Astrocyte of the cerebellum (primary cell): ENCODE measurements at regions not wholly inside any gene's neighbourhood (a gene's known extent, or its start where the extent isn't known, plus 50 kb on each side); places are given as distances from the start of the nearest gene placed in this dataset.

Source experiments
- DNase-seq: peaks from one replicate; pipeline ENCODE4 v3.0.0-alpha.2; 2011; ENCODE audit warnings: low read depth
- H3K4me3 ChIP-seq: 2 replicates; pipeline ENCODE4 v1.5.1; 2011; ENCODE audit warnings: mild to moderate bottlenecking, low read depth, low read length, moderate library complexity
- in situ Hi-C: cut with HindIII; loops from 2 replicates; pipeline ENCODE4 v1.10.0; 2017; ENCODE audit warnings: low sequenced_read_pairs
- TF ChIP-seq, protein P1 (sequence below): IDR thresholded peaks from 2 replicates; pipeline ENCODE4 v1.5.1; 2012; ENCODE audit warnings: low read length, low read depth, moderate library complexity, mild to moderate bottlenecking; ENCODE audit errors: missing control alignments

DNA sequence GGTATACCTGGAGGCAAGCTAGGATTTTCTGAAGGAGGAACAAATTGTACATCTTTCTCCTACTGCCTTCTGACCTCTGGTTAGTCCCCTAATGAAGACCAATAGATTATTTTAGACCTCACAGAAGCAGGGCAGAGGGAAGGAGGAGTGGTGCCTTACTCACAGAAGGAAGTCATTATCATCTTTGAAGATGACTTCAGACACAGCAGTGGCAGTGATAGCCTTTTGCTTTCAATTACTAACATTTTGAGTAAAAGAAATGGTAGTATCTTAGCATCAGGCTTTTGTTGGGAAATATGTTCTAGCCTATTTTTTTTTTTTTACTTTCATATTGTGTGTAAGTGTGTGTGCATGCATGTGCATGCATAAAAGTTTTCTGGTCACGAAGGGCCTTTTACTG, 164.2 kb upstream of the PLN start:
- in situ Hi-C loops, result no loop called here

DNA sequence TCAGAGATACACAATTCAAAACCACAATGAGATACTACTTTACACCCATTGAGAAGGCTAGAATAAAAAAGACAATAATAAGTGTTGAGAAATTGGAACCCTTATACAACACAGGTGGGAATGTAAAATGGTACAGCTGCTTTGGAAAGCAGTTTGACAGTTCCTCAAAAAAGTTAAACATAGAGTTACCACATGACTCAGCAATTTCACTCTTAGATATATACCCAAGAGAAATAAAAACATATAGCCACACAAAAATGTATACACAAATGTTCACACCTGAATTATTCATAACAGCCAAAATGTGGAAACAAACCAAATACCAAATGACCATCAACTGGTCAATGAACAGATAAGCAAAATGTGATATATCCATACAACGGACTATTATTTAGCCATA, 161.1 kb upstream of the PLN start:
- in situ Hi-C loops, result no loop called here
- H3K4me3 ChIP-seq, result no peak overlapping the region
- TF ChIP-seq, protein P1, sequence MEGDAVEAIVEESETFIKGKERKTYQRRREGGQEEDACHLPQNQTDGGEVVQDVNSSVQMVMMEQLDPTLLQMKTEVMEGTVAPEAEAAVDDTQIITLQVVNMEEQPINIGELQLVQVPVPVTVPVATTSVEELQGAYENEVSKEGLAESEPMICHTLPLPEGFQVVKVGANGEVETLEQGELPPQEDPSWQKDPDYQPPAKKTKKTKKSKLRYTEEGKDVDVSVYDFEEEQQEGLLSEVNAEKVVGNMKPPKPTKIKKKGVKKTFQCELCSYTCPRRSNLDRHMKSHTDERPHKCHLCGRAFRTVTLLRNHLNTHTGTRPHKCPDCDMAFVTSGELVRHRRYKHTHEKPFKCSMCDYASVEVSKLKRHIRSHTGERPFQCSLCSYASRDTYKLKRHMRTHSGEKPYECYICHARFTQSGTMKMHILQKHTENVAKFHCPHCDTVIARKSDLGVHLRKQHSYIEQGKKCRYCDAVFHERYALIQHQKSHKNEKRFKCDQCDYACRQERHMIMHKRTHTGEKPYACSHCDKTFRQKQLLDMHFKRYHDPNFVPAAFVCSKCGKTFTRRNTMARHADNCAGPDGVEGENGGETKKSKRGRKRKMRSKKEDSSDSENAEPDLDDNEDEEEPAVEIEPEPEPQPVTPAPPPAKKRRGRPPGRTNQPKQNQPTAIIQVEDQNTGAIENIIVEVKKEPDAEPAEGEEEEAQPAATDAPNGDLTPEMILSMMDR, result no peak
- DNase-seq, result no peak

More for the DNA sequence above, 164.2 kb upstream of the PLN start:
- TF ChIP-seq, protein P1, result no peak
- DNase-seq, result no peak
- no peak overlapping the region for H3K4me3 ChIP-seq

- DNase-seq, result peak; percentile 80
- no peak overlapping the region for H3K4me3 ChIP-seq
- TF ChIP-seq, protein P1, result no peak
- in situ Hi-C loops, result no loop called here
Measured at GRCh38 chr6:118387921-118388701, 160.0 kb upstream of the PLN start.

- no peak overlapping the region for H3K4me3 ChIP-seq
- TF ChIP-seq, protein P1, result no peak
- DNase-seq, result no peak
- in situ Hi-C loops, result no loop called here
Measured at GRCh38 chr6:118391086-118391485, 157.0 kb upstream of the PLN start.

DNA sequence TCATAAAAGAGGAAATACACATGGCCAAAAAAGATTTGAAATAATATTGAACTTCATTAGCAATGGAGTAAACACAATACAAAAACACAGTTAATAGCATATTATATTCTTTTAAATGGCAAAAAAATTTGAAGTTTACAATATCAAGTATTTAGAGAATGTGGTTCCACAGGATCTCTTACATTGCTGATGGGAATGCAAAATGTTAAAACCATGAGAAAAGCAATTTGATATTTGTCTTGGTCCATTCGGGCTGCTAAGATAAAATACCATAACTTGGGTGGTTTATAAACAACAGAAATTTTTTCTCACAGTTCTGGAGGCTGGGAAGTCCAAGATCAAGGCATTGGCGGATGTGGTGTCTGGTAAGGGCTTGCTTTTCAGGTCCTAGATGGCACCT, 154.0 kb upstream of the PLN start:
- TF ChIP-seq, protein P1, result no peak
- in situ Hi-C loops, result no loop called here
- no peak overlapping the region for H3K4me3 ChIP-seq
- no peak for DNase-seq

GRCh38 chr6:118396969-118397368, 151.1 kb upstream of the PLN start:
- TF ChIP-seq, protein P1, result no peak

More at GRCh38 chr6:118396969-118397368, 151.1 kb upstream of the PLN start:
- no peak overlapping the region for H3K4me3 ChIP-seq
- in situ Hi-C loops, result no loop called here
- no peak for DNase-seq
